HEK293 (cell line): ENCODE measurements at regions not wholly inside any gene's neighbourhood (a gene's known extent, or its start where the extent isn't known, plus 50 kb on each side); places are given as distances from the start of the nearest gene placed in this dataset.

ENCODE experiments used
- CTCF ChIA-PET: fragments of 350-600 bp; formaldehyde crosslinking; extraction: SDS; loops from one replicate; lab custom pipeline; 2021; ENCODE audit warnings: antibody characterized with exemption; lab: Yijun Ruan, JAX
- POLR2A ChIA-PET: fragments of 300-600 bp; formaldehyde crosslinking; extraction: SDS; loops from one replicate; lab custom pipeline; 2020; ENCODE audit warnings: antibody characterized with exemption, inconsistent platforms; lab: Yijun Ruan, JAX
- H3K27ac ChIP-seq: fragments of 200-500 bp; sonication (Bioruptor generic); 2 replicates; pipeline ENCODE4 v1.5.1; 2014; ENCODE audit warnings: low read depth, low read length, control low read depth, inconsistent platforms; ENCODE audit errors: extremely low read depth
- H3K36me3 ChIP-seq, 2 experiments: fragments of 200-500 bp in 1 of 2; sonication (Bioruptor generic) in 1 of 2; 1 replicate in 1 of 2; 2 replicates in 1 of 2; pipeline ENCODE4 v1.5.1; 2014 to 2017; ENCODE audit warnings: inconsistent platforms in 2 of 2, low read length in 2 of 2; ENCODE audit not compliant: control insufficient read depth in 2 of 2, insufficient read depth in 1 of 2
- H3K4me1 ChIP-seq: fragments of 200-500 bp; sonication (Bioruptor generic); 2 replicates; pipeline ENCODE4 v1.5.1; 2014; ENCODE audit warnings: mild to moderate bottlenecking, low read length, inconsistent platforms; ENCODE audit not compliant: control insufficient read depth, insufficient read depth
- H3K4me3 ChIP-seq: 2 replicates; pipeline ENCODE4 v1.5.1; 2011; ENCODE audit warnings: low read depth, mild to moderate bottlenecking, control low read depth, low read length, moderate library complexity
- H3K9me3 ChIP-seq: fragments of 200-500 bp; sonication (Bioruptor generic); 2 replicates; pipeline ENCODE4 v1.5.1; 2014; ENCODE audit warnings: low read depth, low read length, inconsistent platforms; ENCODE audit not compliant: control insufficient read depth, insufficient read depth
- INSM2 ChIP-seq: fragments of 450-650 bp; formaldehyde crosslinking; IDR thresholded peaks from 2 replicates; pipeline ENCODE4 v1.5.1; 2016; ENCODE audit warnings: missing biosample characterization, missing genetic modification characterization
- REST ChIP-seq: fragments of 450-650 bp; formaldehyde crosslinking; IDR thresholded peaks from 2 replicates; pipeline ENCODE4 v1.5.1; 2016; ENCODE audit warnings: missing biosample characterization, missing genetic modification characterization
- SP7 ChIP-seq: fragments of 450-650 bp; formaldehyde crosslinking; IDR thresholded peaks from 2 replicates; pipeline ENCODE4 v1.5.1; 2016; ENCODE audit warnings: missing biosample characterization, missing genetic modification characterization
- ZNF138 ChIP-seq: fragments of 450-650 bp; formaldehyde crosslinking; IDR thresholded peaks from 2 replicates; pipeline ENCODE4 v1.5.1; 2016; ENCODE audit warnings: missing biosample characterization, missing genetic modification characterization, borderline replicate concordance
- ZNF157 ChIP-seq: fragments of 450-650 bp; formaldehyde crosslinking; IDR thresholded peaks from 2 replicates; pipeline ENCODE4 v1.5.1; 2016; ENCODE audit warnings: missing biosample characterization, missing genetic modification characterization
- ZNF221 ChIP-seq: fragments of 450-650 bp; formaldehyde crosslinking; IDR thresholded peaks from 2 replicates; pipeline ENCODE4 v1.5.1; 2017; ENCODE audit warnings: missing biosample characterization, missing genetic modification characterization, borderline replicate concordance
- ZNF280D ChIP-seq: fragments of 450-650 bp; formaldehyde crosslinking; IDR thresholded peaks from 2 replicates; pipeline ENCODE4 v1.5.1; 2016; ENCODE audit warnings: missing biosample characterization, missing genetic modification characterization
- ZNF292 ChIP-seq: fragments of 450-650 bp; formaldehyde crosslinking; IDR thresholded peaks from 2 replicates; pipeline ENCODE4 v1.5.1; 2016; ENCODE audit warnings: low read depth, missing biosample characterization, missing genetic modification characterization, borderline replicate concordance
- ZNF335 ChIP-seq: fragments of 450-650 bp; formaldehyde crosslinking; conservative IDR thresholded peaks from 2 replicates; pipeline ENCODE4 v1.5.1; 2016; ENCODE audit warnings: missing biosample characterization, missing genetic modification characterization
- ZNF433 ChIP-seq: fragments of 450-650 bp; formaldehyde crosslinking; IDR thresholded peaks from 2 replicates; pipeline ENCODE4 v1.5.1; 2016; ENCODE audit warnings: missing biosample characterization, missing genetic modification characterization, low read depth
- ZNF473 ChIP-seq: fragments of 450-650 bp; formaldehyde crosslinking; IDR thresholded peaks from 2 replicates; pipeline ENCODE4 v1.5.1; 2017; ENCODE audit warnings: missing biosample characterization, missing genetic modification characterization
- ZNF48 ChIP-seq: fragments of 450-650 bp; formaldehyde crosslinking; IDR thresholded peaks from 2 replicates; pipeline ENCODE4 v1.5.1; 2016; ENCODE audit warnings: missing biosample characterization, missing genetic modification characterization
- ZNF513 ChIP-seq: fragments of 450-650 bp; IDR thresholded peaks from 2 replicates; pipeline ENCODE4 v1.5.1; 2018; ENCODE audit warnings: missing biosample characterization, missing genetic modification characterization
- ZNF580 ChIP-seq: fragments of 450-650 bp; formaldehyde crosslinking; IDR thresholded peaks from 2 replicates; pipeline ENCODE4 v1.5.1; 2016; ENCODE audit warnings: missing biosample characterization, missing genetic modification characterization
- ZNF623 ChIP-seq: fragments of 450-650 bp; formaldehyde crosslinking; IDR thresholded peaks from 2 replicates; pipeline ENCODE4 v1.5.1; 2016; ENCODE audit warnings: missing biosample characterization, missing genetic modification characterization
- ZNF654 ChIP-seq: fragments of 450-650 bp; formaldehyde crosslinking; IDR thresholded peaks from 2 replicates; pipeline ENCODE4 v1.5.1; 2016; ENCODE audit warnings: low read depth, missing biosample characterization, missing genetic modification characterization
- ZNF707 ChIP-seq: fragments of 450-650 bp; formaldehyde crosslinking; IDR thresholded peaks from 2 replicates; pipeline ENCODE4 v1.5.1; 2016; ENCODE audit warnings: missing biosample characterization, missing genetic modification characterization
- ZSCAN4 ChIP-seq: fragments of 450-650 bp; formaldehyde crosslinking; IDR thresholded peaks from 2 replicates; pipeline ENCODE4 v1.5.1; 2017; ENCODE audit warnings: missing biosample characterization, missing genetic modification characterization
- TF ChIP-seq, protein P1 (sequence below): fragments of 450-650 bp; formaldehyde crosslinking; optimal IDR thresholded peaks from 2 replicates; pipeline ENCODE3; 2016; ENCODE audit warnings: missing biosample characterization, mild to moderate bottlenecking, missing genetic modification characterization
- TF ChIP-seq, protein P2 (sequence below): fragments of 450-650 bp; formaldehyde crosslinking; IDR thresholded peaks from 2 replicates; pipeline ENCODE4 v1.5.1; 2016; ENCODE audit warnings: missing biosample characterization, missing genetic modification characterization

DNA sequence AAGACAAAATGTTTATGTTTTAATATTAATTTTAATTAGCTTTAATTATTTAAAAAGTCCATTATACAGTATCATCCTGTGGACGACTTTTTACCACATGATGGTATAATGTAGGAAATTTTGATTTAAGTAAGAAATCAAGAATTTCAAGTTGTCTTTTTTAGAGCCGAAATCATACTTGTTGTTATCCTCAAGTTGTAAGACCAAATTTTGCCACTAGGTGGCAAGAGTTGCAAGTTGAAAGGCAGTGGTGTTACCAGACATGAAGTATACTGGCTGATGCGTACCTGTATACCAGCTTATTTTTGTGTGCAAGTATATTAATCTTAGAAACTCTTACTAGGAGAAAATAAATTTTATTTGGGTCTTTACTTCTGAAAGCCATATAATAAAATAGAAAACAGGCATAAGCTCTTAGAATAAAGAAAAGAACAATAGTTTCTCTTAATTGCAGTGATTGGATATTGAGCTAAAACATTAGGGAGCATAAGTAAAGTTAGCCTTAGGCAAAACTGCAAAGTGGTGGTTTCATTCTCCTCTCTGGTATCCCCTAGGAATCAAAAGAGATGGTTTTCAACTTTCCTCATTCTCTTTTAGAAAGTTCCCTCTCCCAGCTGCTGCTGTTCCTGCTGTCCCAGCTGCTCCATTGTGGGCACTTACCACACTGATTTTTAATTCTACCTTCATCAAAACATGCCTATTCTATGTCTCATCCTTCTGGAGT, 118.0 kb upstream of the WDFY3 start:
- no peak for TF ChIP-seq REST (tag by site-specific recombination)
- no peak for TF ChIP-seq SP7 (tag by site-specific recombination)
- 0 out of 2 replicates have a peak, but pooled peaks have one; percentile 24 for TF ChIP-seq ZNF335 (tag by site-specific recombination)
- TF ChIP-seq ZNF654 (tag by site-specific recombination): peak; percentile 63
- no peak for TF ChIP-seq ZNF707
- TF ChIP-seq ZNF623 (tag by site-specific recombination): no peak
- TF ChIP-seq ZNF48 (tag by site-specific recombination): no peak
- no peak for TF ChIP-seq ZNF157
- no peak for TF ChIP-seq ZNF292
- TF ChIP-seq ZNF221 (tag by site-specific recombination): no peak
- TF ChIP-seq ZNF433 (tag by site-specific recombination): no peak
- no peak for TF ChIP-seq INSM2 (tag by site-specific recombination)
- no peak for TF ChIP-seq ZNF280D (tag by site-specific recombination)
- TF ChIP-seq ZNF513 (tag by site-specific recombination): no peak
- TF ChIP-seq ZNF473 (tag by site-specific recombination): no peak
- Histone ChIP-seq H3K9me3 (no peaks in the 10 kb centered on the region), H3K27ac (no peak overlapping the region), H3K36me3 (no peaks in the 10 kb centered on the region), H3K4me1 (no peaks in the 10 kb centered on the region), H3K4me3 (no peak overlapping the region)
- CTCF ChIA-PET: interaction anchor here (0.5 to 2.5 kb wide), 26 partner anchors 9 to 887 kb away, joined by 3 to 13 read pairs (median 3); no protein-coding TSS in a partner anchor
- POLR2A ChIA-PET: no interaction called here

DNA sequence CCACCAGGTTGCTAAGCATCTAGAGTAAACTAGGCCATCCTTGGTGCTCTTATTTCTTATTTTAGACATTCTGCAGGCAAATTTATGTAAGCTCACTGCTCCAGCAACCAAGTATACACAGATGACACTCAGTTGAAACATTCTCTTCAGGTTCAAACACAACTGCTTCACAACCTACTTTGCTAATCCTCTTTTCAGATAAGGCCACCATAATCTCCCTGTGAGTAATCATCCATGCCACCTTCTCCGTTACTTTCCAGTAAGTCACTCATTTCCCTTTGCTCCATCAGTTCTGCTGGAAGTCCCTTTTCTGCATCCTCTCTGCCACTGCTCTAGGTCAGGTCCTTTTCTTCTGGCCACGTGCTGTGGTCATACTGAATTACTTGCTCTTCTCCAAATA, 120.2 kb upstream of the WDFY3 start:
- POLR2A ChIA-PET: no interaction called here
- CTCF ChIA-PET: no interaction called here
- H3K36me3 ChIP-seq: no peaks in the 10 kb centered on the region
- no peak overlapping the region for H3K27ac ChIP-seq
- no peaks in the 10 kb centered on the region for H3K9me3 ChIP-seq
- no peaks in the 10 kb centered on the region for H3K4me1 ChIP-seq
- no peak overlapping the region for H3K4me3 ChIP-seq
- TF ChIP-seq, protein P1, sequence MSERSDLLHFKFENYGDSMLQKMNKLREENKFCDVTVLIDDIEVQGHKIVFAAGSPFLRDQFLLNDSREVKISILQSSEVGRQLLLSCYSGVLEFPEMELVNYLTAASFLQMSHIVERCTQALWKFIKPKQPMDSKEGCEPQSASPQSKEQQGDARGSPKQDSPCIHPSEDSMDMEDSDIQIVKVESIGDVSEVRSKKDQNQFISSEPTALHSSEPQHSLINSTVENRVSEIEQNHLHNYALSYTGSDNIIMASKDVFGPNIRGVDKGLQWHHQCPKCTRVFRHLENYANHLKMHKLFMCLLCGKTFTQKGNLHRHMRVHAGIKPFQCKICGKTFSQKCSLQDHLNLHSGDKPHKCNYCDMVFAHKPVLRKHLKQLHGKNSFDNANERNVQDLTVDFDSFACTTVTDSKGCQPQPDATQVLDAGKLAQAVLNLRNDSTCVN: no peak
- TF ChIP-seq ZNF580: no peak
- TF ChIP-seq, protein P2, sequence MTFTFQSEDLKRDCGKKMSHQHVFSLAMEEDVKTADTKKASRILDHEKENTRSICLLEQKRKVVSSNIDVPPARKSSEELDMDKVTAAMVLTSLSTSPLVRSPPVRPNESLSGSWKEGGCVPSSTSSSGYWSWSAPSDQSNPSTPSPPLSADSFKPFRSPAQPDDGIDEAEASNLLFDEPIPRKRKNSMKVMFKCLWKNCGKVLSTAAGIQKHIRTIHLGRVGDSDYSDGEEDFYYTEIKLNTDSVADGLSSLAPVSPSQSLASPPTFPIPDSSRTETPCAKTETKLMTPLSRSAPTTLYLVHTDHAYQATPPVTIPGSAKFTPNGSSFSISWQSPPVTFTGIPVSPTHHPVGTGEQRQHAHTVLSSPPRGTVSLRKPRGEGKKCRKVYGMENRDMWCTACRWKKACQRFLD (tag by site-specific recombination): no peak
- TF ChIP-seq ZNF138: no peak
- no peak for TF ChIP-seq ZSCAN4 (tag by site-specific recombination)
